Activated naive CD4-positive, alpha-beta T cell treated with anti-CD3 and anti-CD28 coated beads, Interleukin-2, amount 50 U/mL, for 72 hours (primary cell): ENCODE measurements at regions not wholly inside any gene's neighbourhood (a gene's known extent, or its start where the extent isn't known, plus 50 kb on each side); places are given as distances from the start of the nearest gene placed in this dataset.

Experiments used
- ATAC-seq, 2 donors: fragments of 150-1000 bp; cut with Tn5 transposase; 2 replicates each; pipeline ENCODE4 v1.10.0; 2021; ENCODE audit warnings: mild to moderate bottlenecking in 2 of 2, moderate library complexity in 2 of 2
- DNase-seq, 2 donors: peaks; one replicate each; pipeline ENCODE4 v3.0.0; 2021 to 2022; ENCODE audit warnings: low spot score in 2 of 2
- H3K27ac Mint-ChIP-seq, 2 donors: one replicate each; pipeline ENCODE4 v1.8.0; 2022; ENCODE audit warnings: mild to moderate bottlenecking in 2 of 2, mixed read lengths in 2 of 2
- H3K36me3 Mint-ChIP-seq, 2 donors: one replicate each; pipeline ENCODE4 v1.8.0; 2022; ENCODE audit warnings: mixed read lengths in 2 of 2
- H3K9me3 Mint-ChIP-seq, 2 donors: one replicate each; pipeline ENCODE4 v1.8.0; 2022; ENCODE audit warnings: mixed read lengths in 2 of 2

DNA sequence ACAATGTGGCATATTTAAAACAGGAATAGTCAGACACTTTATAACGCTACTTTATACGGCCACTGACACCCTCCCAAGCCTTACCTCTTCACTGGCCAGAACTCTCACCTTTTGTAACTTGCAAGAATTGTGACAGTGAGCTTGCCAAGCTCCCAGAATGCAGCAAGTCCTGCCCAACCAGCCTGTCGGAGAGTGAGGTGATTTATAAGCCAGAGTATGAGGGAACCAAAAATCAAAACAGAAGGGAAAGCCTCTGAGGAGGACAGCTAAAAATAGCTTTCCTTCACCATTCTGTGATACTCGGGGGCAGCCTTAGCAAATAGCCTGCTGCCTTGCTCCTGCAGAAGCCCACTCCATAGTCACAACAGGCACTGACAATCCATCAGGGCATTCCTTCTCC lies 229.7 kb downstream of the FAM76B start:
- ATAC-seq (no peak), DNase-seq (no peak)
- Mint-ChIP-seq H3K36me3 (peaks cover 0 to 27% of the 10 kb centered on the region in 2 donors), H3K9me3 (peaks cover 0 to 16% of the 10 kb centered on the region in 2 donors), H3K27ac (no peak overlapping the region)

DNA sequence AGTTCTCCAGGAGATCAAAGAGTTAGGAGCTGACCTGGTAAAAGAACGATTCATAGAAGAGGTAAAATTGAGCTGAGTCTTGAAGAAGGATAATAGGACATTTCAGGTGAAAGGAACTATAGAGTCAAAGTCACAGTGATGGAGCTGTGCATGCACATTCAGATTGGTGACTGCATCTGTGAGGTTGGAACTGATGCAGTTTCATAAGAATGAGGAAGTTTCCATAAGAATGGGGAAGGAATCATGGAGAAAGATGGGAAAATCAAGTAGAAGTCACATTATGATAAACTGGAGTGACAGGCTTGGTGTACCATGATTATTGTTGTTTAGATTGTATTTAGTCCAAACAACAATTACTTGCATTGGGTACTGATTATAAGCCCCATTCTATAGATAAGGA lies 232.2 kb downstream of the FAM76B start:
- Mint-ChIP-seq H3K9me3 (peaks cover 0 to 14% of the 10 kb centered on the region in 2 donors), H3K36me3 (peaks cover 0 to 39% of the 10 kb centered on the region in 2 donors), H3K27ac (peak overlapping the region in 1 of 2 donors; percentile 70)
- DNase-seq (no peak), ATAC-seq (no peak)

DNA sequence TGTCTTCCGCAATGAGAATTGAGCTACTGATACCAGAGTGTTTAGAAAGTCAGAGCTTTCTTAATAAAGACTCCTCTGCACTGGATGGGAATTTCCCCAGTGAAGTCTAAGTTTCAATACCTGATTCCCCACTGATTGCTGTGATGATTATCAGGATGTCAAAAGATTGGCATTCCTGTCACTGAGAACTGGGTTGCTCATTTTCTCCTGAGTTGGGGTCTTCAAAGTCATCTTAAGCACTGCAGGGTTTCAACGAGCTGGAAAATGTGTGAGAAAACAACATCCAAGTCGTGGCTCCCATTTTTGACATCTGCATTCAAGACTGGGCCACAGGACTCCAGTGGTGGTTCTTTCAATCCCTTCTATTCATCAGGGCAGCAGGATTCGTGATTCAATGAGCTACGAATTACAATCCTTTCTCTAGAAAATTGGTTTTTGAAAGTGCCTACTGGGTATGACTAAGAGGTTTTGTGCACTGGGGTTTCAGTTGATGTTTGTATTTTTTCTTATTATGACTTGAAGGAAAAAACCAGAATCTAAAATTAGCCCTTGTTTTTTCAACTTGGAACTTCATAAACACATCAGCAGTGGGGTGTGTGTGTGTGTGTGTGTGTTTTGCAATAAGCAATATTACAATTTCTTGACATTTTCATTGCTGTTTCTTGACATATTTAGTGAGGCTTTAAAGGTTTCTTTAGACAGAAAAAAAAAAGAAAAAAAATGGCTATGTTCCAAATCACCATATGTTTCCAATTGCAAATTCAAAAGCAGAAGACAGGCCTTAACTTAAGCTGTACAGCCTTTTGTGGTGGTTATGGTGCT lies 233.0 kb downstream of the FAM76B start:
- H3K27ac Mint-ChIP-seq: peak overlapping the region; percentile 70 to 96
- DNase-seq (peak in 1 of 2 donors; percentile 42), ATAC-seq (peak; percentile 89 to 97)
- H3K36me3 Mint-ChIP-seq: peaks cover 0 to 33% of the 10 kb centered on the region in 2 donors
- H3K9me3 Mint-ChIP-seq: peaks cover 0 to 9% of the 10 kb centered on the region in 2 donors

DNA sequence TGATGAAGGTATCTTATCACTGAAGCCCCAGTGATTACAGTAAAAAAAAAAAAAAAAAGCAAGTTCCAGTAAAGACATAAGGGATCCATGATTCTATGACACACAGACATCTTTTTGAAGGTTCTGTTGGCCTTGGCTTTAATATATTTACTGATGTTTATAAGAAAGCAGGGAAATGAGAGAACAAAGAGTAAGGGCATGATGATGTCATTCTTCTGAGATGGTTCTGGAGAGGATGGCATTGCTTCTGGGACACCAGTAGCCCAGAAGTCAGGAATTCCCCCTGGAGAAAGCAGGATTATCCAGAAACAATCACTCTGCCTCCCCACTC lies 233.6 kb downstream of the FAM76B start:
- DNase-seq (no peak), ATAC-seq (no peak)
- H3K27ac Mint-ChIP-seq: peak overlapping the region; percentile 70 to 96
- H3K36me3 Mint-ChIP-seq: peaks cover 0 to 37% of the 10 kb centered on the region in 2 donors
- H3K9me3 Mint-ChIP-seq: peaks cover 0 to 11% of the 10 kb centered on the region in 2 donors

DNA sequence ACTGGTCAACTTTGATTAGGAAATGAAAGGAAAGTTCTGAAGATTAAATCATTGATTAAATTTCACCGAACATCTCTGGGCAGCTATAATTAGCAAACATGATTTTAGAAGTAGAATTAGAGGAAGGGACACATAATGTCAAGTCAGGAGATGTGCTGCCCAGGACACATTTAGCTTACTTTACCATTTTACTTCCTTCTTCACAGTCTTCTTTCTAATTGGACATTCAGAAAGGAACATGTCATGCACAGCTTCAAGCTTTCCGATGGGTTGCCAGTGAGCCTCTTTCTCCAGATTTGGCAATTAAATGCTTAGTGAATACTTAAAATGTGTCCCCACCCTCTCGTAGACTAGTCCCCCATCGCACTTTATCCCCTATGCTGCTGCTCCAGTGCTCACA lies 234.7 kb downstream of the FAM76B start:
- peaks cover 0 to 15% of the 10 kb centered on the region in 2 donors for H3K9me3 Mint-ChIP-seq
- peaks cover 0 to 43% of the 10 kb centered on the region in 2 donors for H3K36me3 Mint-ChIP-seq
- H3K27ac Mint-ChIP-seq: no peak overlapping the region
- DNase-seq (no peak), ATAC-seq (no peak)

DNA sequence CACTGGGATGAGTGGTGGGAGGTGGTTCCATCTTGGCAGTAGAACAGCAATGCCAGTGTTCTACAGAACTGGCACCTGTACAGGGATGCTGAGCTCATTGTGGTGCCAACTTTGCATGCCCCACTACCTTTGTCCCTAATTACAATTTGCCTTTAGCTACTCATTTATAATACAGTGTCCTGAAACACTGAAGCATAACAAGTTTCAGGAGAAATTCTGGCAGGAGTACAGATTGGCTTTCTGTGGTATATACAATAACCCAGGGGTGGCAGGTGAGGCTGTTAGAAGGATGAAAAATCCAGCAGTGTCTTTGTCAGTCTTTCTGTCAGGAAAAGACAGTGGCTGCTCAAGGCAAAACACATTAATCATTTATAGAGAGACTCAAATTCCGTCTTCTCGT lies 240.3 kb downstream of the FAM76B start:
- no peak for ATAC-seq
- Mint-ChIP-seq H3K27ac (no peak overlapping the region), H3K36me3 (peaks cover 0 to 30% of the 10 kb centered on the region in 2 donors), H3K9me3 (peaks cover 0 to 17% of the 10 kb centered on the region in 2 donors)
- DNase-seq: no peak

DNA sequence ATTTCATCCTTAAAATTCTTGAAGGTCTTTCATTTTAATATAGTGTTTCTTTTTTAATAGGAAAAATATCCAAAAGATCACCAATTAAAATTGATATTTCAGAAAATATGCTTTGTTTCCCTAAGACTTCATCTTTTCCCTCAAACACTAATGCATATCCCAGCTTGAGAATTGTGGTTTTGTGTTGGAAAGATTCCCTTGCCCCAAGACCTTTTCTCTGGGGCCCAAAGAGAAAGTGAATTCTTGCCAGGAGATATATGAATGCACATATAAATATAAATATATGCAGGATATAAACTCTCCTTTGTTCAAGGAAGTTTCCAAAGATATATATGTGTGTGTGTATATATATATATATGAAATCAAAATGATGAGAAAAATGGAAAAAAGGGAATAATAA lies 241.2 kb downstream of the FAM76B start:
- ATAC-seq: no peak
- DNase-seq: no peak
- Mint-ChIP-seq H3K36me3 (peaks cover 0 to 23% of the 10 kb centered on the region in 2 donors), H3K27ac (no peak overlapping the region), H3K9me3 (peaks cover 0 to 17% of the 10 kb centered on the region in 2 donors)

DNA sequence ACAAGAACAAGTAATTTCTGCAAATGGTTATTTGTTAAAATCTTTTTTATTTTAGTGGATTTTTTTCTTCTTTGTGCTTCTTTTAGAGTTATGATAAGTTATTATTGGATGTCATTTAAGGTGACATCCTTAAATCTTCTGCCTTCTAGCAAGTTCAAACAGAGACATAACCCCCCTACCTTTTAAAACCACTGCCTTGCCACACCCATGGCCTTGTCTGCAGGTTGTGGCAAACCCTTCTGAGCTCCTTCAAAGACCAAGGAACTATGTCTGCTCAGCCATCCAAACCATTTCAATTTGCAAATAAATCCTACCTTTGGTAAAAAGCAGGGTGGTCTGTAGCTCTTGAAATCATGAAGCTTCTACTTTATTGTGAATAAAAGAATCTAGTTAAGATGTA lies 241.6 kb downstream of the FAM76B start:
- H3K27ac Mint-ChIP-seq: no peak overlapping the region
- no peak for DNase-seq
- ATAC-seq: no peak
- peaks cover 0 to 17% of the 10 kb centered on the region in 2 donors for H3K9me3 Mint-ChIP-seq
- H3K36me3 Mint-ChIP-seq: peaks cover 0 to 23% of the 10 kb centered on the region in 2 donors

DNA sequence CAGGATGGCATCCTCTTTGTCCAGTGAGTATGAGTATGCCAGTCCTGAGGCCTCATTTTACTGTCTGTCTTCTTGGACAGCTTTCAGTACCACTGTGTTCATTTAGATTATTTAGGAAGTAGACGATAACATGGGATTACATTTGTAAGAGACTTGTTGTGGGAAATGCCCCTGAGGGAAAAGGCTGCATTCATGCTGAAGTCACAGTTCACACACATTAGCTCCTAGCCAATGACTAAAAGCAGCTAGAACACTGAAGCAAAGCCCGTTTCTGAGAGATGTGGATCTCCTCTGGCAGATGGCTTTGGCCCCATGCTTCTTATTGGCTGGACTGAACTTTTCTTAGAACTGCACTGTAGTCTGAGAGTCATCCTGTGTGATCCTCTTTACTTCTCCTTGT lies 242.4 kb downstream of the FAM76B start:
- Mint-ChIP-seq H3K36me3 (peaks cover 0 to 18% of the 10 kb centered on the region in 2 donors), H3K27ac (no peak overlapping the region), H3K9me3 (peaks cover 0 to 17% of the 10 kb centered on the region in 2 donors)
- ATAC-seq (no peak), DNase-seq (no peak)

DNA sequence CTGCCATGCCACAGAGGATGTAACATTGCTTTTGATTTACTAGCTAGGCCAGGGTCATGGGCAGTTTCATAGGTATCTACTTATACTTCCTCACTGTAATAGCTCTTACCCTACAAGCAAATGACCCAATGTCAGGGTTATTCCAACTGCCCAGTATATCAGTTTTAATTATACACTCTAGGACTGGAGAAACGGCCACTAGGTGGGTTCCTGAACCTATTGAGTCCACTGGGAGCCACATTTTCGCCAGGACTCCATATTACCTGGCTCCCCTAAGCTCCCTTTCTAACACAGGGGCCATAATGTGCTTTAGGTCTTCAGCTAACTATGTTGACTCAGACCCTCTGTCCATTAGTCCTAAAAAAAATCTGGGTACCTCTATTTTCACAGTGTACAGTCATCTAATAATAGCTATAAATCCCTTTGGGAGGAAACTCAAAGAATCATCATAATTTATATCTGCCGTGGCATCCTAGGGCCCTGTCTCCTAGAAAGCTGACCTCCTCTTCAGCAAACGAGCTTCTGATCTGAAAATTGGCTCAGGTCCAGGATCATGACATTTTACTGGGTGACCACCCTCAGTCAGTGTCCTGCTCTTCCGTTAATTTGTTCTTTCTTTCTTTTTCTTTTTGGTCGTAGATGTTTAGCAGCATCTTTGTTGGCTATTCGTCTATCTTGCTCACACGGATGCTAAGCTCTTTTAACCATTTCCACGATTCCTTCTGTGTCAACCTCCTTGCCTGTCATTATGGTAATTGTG lies 244.3 kb downstream of the FAM76B start:
- Mint-ChIP-seq H3K36me3 (peaks cover 0 to 8% of the 10 kb centered on the region in 2 donors), H3K27ac (no peak overlapping the region), H3K9me3 (peaks cover 0 to 21% of the 10 kb centered on the region in 2 donors)
- no peak for DNase-seq
- ATAC-seq: no peak

DNA sequence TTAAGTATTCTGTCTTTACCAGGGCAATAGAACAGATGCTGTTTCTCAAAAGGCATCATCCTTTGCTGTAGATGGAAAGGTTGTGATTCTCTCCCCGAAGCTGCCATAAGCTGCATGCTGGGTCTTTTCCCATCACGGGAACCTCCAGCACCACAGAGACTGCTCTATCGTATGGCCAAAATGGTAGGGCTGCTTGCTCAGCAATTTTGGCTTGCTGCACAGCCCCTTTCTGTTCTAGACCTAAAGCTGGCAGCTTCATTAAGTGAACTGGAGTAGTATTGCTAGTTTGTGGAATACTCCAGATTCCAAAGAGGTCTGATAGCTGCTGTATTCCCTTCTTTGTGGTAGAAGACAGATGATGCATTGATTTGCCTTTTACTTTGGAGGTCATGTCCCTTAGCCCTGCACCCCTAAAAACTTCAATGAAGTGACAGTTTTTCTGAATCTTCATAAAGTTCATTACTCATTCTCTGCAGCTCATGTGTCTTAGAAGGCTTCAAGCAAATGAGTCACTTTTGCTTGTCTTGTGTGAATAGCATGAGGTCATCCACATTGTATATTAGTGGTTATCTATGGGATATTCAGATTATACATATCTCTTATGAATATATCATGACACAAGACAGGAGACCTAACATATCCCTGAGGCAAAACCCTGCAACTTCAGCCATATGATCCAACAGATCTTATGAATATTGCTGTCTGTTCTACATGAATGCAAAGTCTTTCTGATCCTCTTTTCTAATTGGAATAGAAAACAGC lies 245.3 kb downstream of the FAM76B start:
- Mint-ChIP-seq H3K27ac (no peak overlapping the region), H3K36me3 (peaks cover 0 to 8% of the 10 kb centered on the region in 2 donors), H3K9me3 (peaks cover 0 to 21% of the 10 kb centered on the region in 2 donors)
- ATAC-seq (peak; percentile 81 to 94), DNase-seq (no peak)

DNA sequence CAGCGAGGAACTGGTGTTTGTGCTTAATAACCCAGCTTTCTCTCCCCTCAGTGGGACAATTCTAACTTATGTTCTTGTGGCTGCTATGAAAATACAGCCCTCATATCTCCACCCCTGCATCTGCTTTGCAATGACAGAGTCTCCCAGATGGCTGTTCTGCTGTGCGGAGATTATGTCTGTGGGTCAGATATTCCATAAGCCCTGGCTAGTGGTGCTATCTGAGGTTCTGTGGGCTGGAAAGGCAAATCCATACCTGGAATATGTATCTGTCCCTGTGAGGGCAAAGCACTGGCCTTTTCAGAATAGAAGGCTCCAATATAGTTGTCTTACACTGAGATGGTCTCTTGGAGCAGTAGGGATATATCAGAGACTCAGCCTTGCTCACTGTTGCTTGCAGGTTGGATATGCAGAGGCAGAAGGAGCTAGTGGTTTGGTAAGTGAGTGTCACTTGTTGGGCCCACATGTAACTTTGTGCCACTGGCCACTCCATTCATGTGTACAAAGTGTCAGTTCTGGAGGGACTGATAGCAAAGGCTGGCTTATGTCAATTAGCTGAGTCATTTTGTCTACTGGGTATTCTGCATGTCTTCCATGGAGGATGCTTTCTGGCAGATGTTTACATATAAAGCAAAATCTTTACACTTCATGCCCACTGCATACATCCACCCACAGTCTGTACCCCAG lies 246.6 kb downstream of the FAM76B start:
- H3K27ac Mint-ChIP-seq: no peak overlapping the region
- ATAC-seq (no peak), DNase-seq (no peak)
- H3K9me3 Mint-ChIP-seq: peaks cover 0 to 21% of the 10 kb centered on the region in 2 donors
- H3K36me3 Mint-ChIP-seq: peaks cover 0 to 7% of the 10 kb centered on the region in 2 donors

DNA sequence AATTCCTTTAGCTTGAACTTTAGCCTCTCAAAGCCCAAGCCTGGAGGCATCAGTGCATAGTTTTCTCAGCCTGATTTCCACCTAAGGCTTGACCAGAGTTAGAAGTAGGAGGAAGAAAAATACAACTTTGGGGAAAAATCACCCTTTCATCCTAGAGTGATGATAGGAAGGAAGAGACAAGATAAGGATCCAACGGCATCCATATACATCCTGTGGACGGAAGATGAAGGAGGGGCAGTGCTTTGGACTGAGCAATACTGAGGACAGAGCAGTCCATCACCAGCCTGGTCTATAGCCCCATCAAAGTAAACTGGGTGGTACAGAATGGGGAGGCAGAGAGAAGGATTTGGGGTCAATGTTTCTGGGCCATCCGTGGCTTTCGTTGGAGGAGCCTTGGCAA lies 247.9 kb downstream of the FAM76B start:
- ATAC-seq (no peak), DNase-seq (no peak)
- peaks cover 0 to 17% of the 10 kb centered on the region in 2 donors for H3K9me3 Mint-ChIP-seq
- no peak overlapping the region for H3K27ac Mint-ChIP-seq
- H3K36me3 Mint-ChIP-seq: no peaks in the 10 kb centered on the region

DNA sequence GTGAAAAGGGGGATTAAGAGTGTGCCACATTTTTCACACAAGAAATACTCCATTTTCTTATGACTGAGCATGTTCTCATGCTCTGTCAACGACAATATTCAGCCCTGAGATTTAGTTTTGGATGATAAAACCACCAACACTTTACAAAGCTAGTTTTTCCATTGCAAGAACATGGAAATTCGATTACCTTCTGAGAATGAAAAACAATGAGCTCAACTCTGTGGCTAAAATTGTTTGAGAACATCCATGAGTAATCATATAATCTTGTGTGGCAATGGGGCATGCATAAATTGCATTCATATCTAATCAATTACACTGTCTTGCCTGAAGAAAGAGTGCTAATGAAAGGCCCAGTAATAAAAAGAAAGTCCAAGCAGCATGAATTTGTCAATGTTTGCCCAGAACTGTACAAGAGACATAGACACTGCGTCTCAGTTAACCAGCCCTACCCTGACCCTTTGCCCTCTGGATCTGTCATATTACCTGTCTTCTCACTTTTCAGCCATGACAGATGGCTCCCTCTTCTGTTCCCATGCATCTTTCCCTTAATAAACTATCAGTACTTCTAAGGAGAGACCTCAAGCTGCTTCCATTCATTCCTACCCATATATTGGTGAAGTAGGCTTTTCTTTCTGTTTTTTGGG lies 253.4 kb downstream of the FAM76B start:
- peaks cover 13 to 24% of the 10 kb centered on the region in 2 donors for H3K36me3 Mint-ChIP-seq
- ATAC-seq (no peak), DNase-seq (no peak)
- peaks cover 17 to 27% of the 10 kb centered on the region in 2 donors for H3K9me3 Mint-ChIP-seq
- H3K27ac Mint-ChIP-seq: no peak overlapping the region

DNA sequence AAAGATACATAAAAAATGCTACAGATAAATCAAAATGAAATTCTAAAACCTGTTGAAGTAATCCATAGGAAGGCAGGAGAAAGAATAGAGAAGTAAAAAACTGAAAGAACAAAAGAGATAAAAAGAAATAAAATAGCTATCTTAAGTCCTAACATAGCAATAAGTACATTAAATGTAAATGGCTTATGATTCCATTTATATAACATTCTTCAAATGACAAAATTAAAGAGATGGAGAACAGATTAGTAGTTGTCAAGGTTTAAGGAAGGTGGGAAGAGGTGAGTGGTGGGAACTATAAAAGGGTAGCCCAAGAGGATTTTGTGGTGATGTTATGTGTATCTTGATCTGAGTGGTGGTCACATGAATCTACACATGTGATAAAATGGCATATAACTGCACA lies 254.8 kb downstream of the FAM76B start:
- no peak for DNase-seq
- ATAC-seq: no peak
- Mint-ChIP-seq H3K9me3 (peaks cover 24 to 32% of the 10 kb centered on the region in 2 donors), H3K36me3 (peaks cover 13 to 24% of the 10 kb centered on the region in 2 donors), H3K27ac (no peak overlapping the region)

DNA sequence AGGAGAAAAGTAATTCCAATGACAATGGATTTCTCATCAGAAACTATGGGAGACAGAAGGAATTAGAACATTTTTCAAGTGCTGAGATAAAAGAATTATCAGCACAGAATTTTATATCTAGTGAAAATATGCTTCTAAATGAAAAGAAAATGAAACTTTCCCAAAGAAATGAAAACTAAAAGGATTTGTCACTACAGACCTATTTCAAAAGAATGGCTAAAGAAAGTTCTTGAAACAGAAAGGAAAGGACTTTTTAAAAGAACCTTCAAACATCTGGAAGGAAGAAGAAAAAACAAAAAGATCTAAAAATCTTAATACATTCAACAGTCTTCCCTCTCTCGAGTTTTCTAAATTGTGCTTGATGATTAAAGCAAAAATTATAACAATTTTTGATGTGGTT lies 255.4 kb downstream of the FAM76B start:
- Mint-ChIP-seq H3K9me3 (peaks cover 24 to 32% of the 10 kb centered on the region in 2 donors), H3K36me3 (peaks cover 13 to 24% of the 10 kb centered on the region in 2 donors), H3K27ac (no peak overlapping the region)
- ATAC-seq (no peak), DNase-seq (no peak)
